SK-N-SH (cell line): ENCODE measurements at regions not wholly inside any gene's neighbourhood (a gene's known extent, or its start where the extent isn't known, plus 50 kb on each side); places are given as distances from the start of the nearest gene placed in this dataset.

Source experiments
- CTCF ChIA-PET: fragments of 300-600, 350-600 bp; formaldehyde crosslinking; extraction: SDS; loops from one replicate; lab custom pipeline; 2021; lab: Yijun Ruan, JAX
- POLR2A ChIA-PET: fragments of 350-600 bp; sonication (Branson Sonifier 250); formaldehyde crosslinking; extraction: SDS; loops from one replicate; lab custom pipeline; 2020; ENCODE audit warnings: antibody characterized with exemption, inconsistent platforms; lab: Yijun Ruan, JAX
- DNase-seq: peaks from one replicate; pipeline ENCODE4 v3.0.0; 2012
- H2AFZ ChIP-seq: fragments of 200-600 bp; sonication (generic); 2 replicates; pipeline ENCODE4 v1.8.1; 2016; ENCODE audit warnings: antibody characterized with exemption, mild to moderate bottlenecking, low read depth
- H3F3A ChIP-seq: fragments of 200-600 bp; sonication (generic); replicated peaks from 2 replicates; pipeline ENCODE3; 2016; ENCODE audit warnings: antibody characterized with exemption, mild to moderate bottlenecking; ENCODE audit not compliant: insufficient read depth
- H3K27ac ChIP-seq, 2 experiments: fragments of 200-500 bp in 1 of 2; fragments of 200-600 bp in 1 of 2; sonication (Bioruptor generic) in 1 of 2; sonication (generic), shearing (Covaris generic) in 1 of 2; 2 replicates each; pipeline versions ENCODE4 v1.5.1 to v1.6.1; 2014 to 2016; ENCODE audit warnings: low read depth in 2 of 2, inconsistent platforms in 1 of 2, low read length in 1 of 2, mild to moderate bottlenecking in 1 of 2, mixed read lengths in 1 of 2
- H3K27me3 ChIP-seq: fragments of 200-600 bp; sonication (generic), shearing (Covaris generic); 2 replicates; pipeline ENCODE4 v1.6.1; 2016; ENCODE audit warnings: mixed run types; ENCODE audit not compliant: insufficient read depth
- H3K36me3 ChIP-seq, 2 experiments: fragments of 200-500 bp in 1 of 2; fragments of 200-600 bp in 1 of 2; sonication (Bioruptor generic) in 1 of 2; sonication (generic) in 1 of 2; replicated peaks in 1 of 2; 2 replicates each; pipeline versions ENCODE3 to v1.5.1; 2014 to 2016; ENCODE audit warnings: low read length in 1 of 2, mild to moderate bottlenecking in 1 of 2; ENCODE audit not compliant: insufficient read depth in 2 of 2, control insufficient read depth in 1 of 2
- H3K4me1 ChIP-seq, 2 experiments: fragments of 200-500 bp in 1 of 2; fragments of 200-600 bp in 1 of 2; sonication (Bioruptor generic) in 1 of 2; sonication (generic), shearing (Covaris generic) in 1 of 2; 2 replicates each; pipeline versions ENCODE4 v1.5.1 to v1.6.1; 2014 to 2016; ENCODE audit warnings: low read depth in 1 of 2, low read length in 1 of 2, mixed run types in 1 of 2; ENCODE audit not compliant: insufficient read depth in 2 of 2, control insufficient read depth in 1 of 2
- H3K4me2 ChIP-seq: fragments of 200-600 bp; sonication (generic), shearing (Covaris generic); 2 replicates; pipeline ENCODE4 v1.6.1; 2017; ENCODE audit warnings: mixed run types
- H3K4me3 ChIP-seq, 2 experiments: fragments of 200-500 bp in 1 of 2; fragments of 200-600 bp in 1 of 2; sonication (Bioruptor generic) in 1 of 2; sonication (generic), shearing (Covaris generic) in 1 of 2; 2 replicates each; pipeline versions ENCODE4 v1.5.1 to v1.8.1; 2014 to 2016; ENCODE audit warnings: low read depth in 2 of 2, inconsistent platforms in 1 of 2, low read length in 1 of 2, mild to moderate bottlenecking in 1 of 2, mixed read lengths in 1 of 2, moderate library complexity in 1 of 2
- H3K79me2 ChIP-seq: fragments of 200-600 bp; sonication (generic); 2 replicates; pipeline ENCODE4 v1.8.1; 2017; ENCODE audit warnings: mild to moderate bottlenecking; ENCODE audit not compliant: insufficient read depth
- H3K9ac ChIP-seq: fragments of 200-600 bp; sonication (generic); 2 replicates; pipeline ENCODE4 v1.6.1; 2017; ENCODE audit warnings: mixed run types
- H3K9me2 ChIP-seq: fragments of 200-600 bp; sonication (generic); 2 replicates; pipeline ENCODE4 v1.6.1; 2017; ENCODE audit warnings: mixed run types
- H3K9me3 ChIP-seq: fragments of 200-600 bp; sonication (generic); 2 replicates; pipeline ENCODE4 v1.6.1; 2017; ENCODE audit warnings: mixed run types, mild to moderate bottlenecking, moderate library complexity
- H4K20me1 ChIP-seq: fragments of 200-600 bp; sonication (generic); 2 replicates; pipeline ENCODE4 v1.6.1; 2017; ENCODE audit warnings: mild to moderate bottlenecking, mixed run types; ENCODE audit not compliant: insufficient read depth
- CHD2 ChIP-seq: fragments of 150-350 bp; IDR thresholded peaks from 2 replicates; pipeline ENCODE4 v1.6.1; 2018; ENCODE audit warnings: low read length; ENCODE audit not compliant: partially characterized antibody
- EZH2phosphoT487 ChIP-seq: fragments of 200-600 bp; sonication (generic); IDR thresholded peaks from 2 replicates; pipeline ENCODE4 v1.6.1; 2017; ENCODE audit warnings: low read depth, mixed run types, mild to moderate bottlenecking, antibody characterized with exemption, moderate library complexity, borderline replicate concordance
- FOXM1 ChIP-seq: IDR thresholded peaks from 2 replicates; pipeline ENCODE4 v1.4.0; 2012; ENCODE audit warnings: low read depth, mild to moderate bottlenecking
- NFIC ChIP-seq: IDR thresholded peaks from 2 replicates; pipeline ENCODE4 v1.4.0; 2012; ENCODE audit warnings: borderline replicate concordance
- POLR2AphosphoS5 ChIP-seq: IDR thresholded peaks from 2 replicates; pipeline ENCODE4 v1.6.1; 2012; ENCODE audit warnings: low read depth, low read length
- RAD21 ChIP-seq: IDR thresholded peaks from 2 replicates; pipeline ENCODE4 v1.6.1; 2012; ENCODE audit warnings: mild to moderate bottlenecking, low read length
- RFX5 ChIP-seq: IDR thresholded peaks from 2 replicates; pipeline ENCODE4 v1.6.1; 2012; ENCODE audit warnings: mild to moderate bottlenecking, improper control_type of control experiment, low read length
- TAF1 ChIP-seq: IDR thresholded peaks from 2 replicates; pipeline ENCODE4 v1.6.1; 2012; ENCODE audit warnings: low read depth, mild to moderate bottlenecking, low read length, moderate library complexity, borderline replicate concordance
- WGBS: methylation state at CpG from one replicate; pipeline ENCODE4 v1.1.6; 2017; ENCODE audit warnings: low lambda C conversion rate; 5-methylcytosine and 5-hydroxymethylcytosine counted together
- TF ChIP-seq, protein P1 (sequence below): IDR thresholded peaks from 2 replicates; pipeline ENCODE4; 2012
- TF ChIP-seq, protein P2 (sequence below): IDR thresholded peaks from 2 replicates; pipeline ENCODE4 v1.4.0; 2012; ENCODE audit warnings: low read depth, borderline replicate concordance
- TF ChIP-seq, protein P3 (sequence below): IDR thresholded peaks from 2 replicates; pipeline ENCODE4 v1.4.0; 2012; ENCODE audit warnings: low read depth, borderline replicate concordance
- TF ChIP-seq, protein P4 (sequence below): fragments of 150-350 bp; IDR thresholded peaks from 2 replicates; pipeline ENCODE4 v1.6.1; 2017; ENCODE audit warnings: antibody characterized with exemption, low read length, low read depth, borderline replicate concordance
- TF ChIP-seq, protein P5 (sequence below): IDR thresholded peaks from 2 replicates; pipeline ENCODE4 v1.4.0; 2012; ENCODE audit warnings: low read depth
- TF ChIP-seq, protein P6 (sequence below): fragments of 150-350 bp; IDR thresholded peaks from 2 replicates; pipeline ENCODE4 v1.6.1; 2016; ENCODE audit warnings: mild to moderate bottlenecking, low read depth, low read length

DNA sequence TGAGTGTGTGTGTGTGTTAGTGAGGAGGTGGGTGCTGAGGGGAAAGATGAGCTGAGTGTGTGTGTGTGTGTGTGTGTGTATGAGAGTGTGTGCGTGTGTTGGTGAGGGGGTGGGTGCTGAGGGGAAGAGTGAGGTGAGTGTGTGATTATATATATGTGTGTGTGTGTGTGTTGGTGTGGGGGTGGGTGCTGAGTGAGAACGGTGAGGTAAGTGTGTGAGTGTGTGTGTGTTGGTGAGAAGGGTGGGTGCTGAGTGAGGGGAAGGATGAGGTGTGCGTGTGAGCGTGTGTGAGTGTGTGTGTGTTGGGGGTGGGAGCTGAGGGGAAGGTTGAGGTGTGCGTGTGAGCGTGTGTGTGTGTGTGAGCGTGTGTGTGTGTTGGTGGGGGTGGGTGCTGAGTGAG is 322.0 kb upstream of the NT5C1B start:
- DNase-seq: no peak
- no peaks in the 10 kb centered on the region for H3K27me3 ChIP-seq
- no peaks in the 10 kb centered on the region for H3K4me1 ChIP-seq
- TF ChIP-seq, protein P1, sequence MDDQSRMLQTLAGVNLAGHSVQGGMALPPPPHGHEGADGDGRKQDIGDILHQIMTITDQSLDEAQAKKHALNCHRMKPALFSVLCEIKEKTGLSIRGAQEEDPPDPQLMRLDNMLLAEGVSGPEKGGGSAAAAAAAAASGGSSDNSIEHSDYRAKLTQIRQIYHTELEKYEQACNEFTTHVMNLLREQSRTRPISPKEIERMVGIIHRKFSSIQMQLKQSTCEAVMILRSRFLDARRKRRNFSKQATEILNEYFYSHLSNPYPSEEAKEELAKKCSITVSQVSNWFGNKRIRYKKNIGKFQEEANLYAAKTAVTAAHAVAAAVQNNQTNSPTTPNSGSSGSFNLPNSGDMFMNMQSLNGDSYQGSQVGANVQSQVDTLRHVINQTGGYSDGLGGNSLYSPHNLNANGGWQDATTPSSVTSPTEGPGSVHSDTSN: no peak
- TF ChIP-seq POLR2AphosphoS5 (no peak), TAF1 (no peak), CHD2 (no peak), FOXM1 (no peak), EZH2phosphoT487 (no peak), RFX5 (no peak), RAD21 (no peak), NFIC (no peak)
- TF ChIP-seq, protein P2, sequence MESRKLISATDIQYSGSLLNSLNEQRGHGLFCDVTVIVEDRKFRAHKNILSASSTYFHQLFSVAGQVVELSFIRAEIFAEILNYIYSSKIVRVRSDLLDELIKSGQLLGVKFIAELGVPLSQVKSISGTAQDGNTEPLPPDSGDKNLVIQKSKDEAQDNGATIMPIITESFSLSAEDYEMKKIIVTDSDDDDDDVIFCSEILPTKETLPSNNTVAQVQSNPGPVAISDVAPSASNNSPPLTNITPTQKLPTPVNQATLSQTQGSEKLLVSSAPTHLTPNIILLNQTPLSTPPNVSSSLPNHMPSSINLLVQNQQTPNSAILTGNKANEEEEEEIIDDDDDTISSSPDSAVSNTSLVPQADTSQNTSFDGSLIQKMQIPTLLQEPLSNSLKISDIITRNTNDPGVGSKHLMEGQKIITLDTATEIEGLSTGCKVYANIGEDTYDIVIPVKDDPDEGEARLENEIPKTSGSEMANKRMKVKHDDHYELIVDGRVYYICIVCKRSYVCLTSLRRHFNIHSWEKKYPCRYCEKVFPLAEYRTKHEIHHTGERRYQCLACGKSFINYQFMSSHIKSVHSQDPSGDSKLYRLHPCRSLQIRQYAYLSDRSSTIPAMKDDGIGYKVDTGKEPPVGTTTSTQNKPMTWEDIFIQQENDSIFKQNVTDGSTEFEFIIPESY: no peak
- TF ChIP-seq, protein P3, sequence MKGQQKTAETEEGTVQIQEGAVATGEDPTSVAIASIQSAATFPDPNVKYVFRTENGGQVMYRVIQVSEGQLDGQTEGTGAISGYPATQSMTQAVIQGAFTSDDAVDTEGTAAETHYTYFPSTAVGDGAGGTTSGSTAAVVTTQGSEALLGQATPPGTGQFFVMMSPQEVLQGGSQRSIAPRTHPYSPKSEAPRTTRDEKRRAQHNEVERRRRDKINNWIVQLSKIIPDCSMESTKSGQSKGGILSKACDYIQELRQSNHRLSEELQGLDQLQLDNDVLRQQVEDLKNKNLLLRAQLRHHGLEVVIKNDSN: no peak
- TF ChIP-seq, protein P4, sequence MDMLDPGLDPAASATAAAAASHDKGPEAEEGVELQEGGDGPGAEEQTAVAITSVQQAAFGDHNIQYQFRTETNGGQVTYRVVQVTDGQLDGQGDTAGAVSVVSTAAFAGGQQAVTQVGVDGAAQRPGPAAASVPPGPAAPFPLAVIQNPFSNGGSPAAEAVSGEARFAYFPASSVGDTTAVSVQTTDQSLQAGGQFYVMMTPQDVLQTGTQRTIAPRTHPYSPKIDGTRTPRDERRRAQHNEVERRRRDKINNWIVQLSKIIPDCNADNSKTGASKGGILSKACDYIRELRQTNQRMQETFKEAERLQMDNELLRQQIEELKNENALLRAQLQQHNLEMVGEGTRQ: no peak
- TF ChIP-seq, protein P5, sequence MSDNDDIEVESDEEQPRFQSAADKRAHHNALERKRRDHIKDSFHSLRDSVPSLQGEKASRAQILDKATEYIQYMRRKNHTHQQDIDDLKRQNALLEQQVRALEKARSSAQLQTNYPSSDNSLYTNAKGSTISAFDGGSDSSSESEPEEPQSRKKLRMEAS: no peak
- TF ChIP-seq, protein P6, sequence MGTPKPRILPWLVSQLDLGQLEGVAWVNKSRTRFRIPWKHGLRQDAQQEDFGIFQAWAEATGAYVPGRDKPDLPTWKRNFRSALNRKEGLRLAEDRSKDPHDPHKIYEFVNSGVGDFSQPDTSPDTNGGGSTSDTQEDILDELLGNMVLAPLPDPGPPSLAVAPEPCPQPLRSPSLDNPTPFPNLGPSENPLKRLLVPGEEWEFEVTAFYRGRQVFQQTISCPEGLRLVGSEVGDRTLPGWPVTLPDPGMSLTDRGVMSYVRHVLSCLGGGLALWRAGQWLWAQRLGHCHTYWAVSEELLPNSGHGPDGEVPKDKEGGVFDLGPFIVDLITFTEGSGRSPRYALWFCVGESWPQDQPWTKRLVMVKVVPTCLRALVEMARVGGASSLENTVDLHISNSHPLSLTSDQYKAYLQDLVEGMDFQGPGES: no peak
- H3K4me3 ChIP-seq: no peak overlapping the region
- ChIA-PET CTCF (no interaction called here), POLR2A (no interaction called here)
- no peaks in the 10 kb centered on the region for H3K79me2 ChIP-seq
- no peaks in the 10 kb centered on the region for H3K36me3 ChIP-seq
- H3K27ac ChIP-seq: peak overlapping the region in 1 of 2 experiments; percentile 26; a peak in 2 of 4 replicates
- H3K4me2 ChIP-seq: no peak overlapping the region
- no peak overlapping the region for H3K9ac ChIP-seq
- H3K9me3 ChIP-seq: no peaks in the 10 kb centered on the region
- H2AFZ ChIP-seq: peak overlapping the region; percentile 59; the same call in 1 of the 2 replicates
- WGBS: 95% methylated on average over 7 of the region's 7 CpGs
- peaks cover 3% of the 10 kb centered on the region for H3F3A ChIP-seq
- H3K9me2 ChIP-seq: no peaks in the 10 kb centered on the region
- no peaks in the 10 kb centered on the region for H4K20me1 ChIP-seq
